ENCODE measurements at regions not wholly inside any gene's neighbourhood (a gene's known extent, or its start where the extent isn't known, plus 50 kb on each side); places are given as distances from the start of the nearest gene placed in this dataset.

- no peak overlapping the region for H3K23ac ChIP-seq (ENCODE audit: low read length in 2 of 2)
- peaks cover 12 to 56% of the 10 kb centered on the region in 2 experiments for H3K36me3 ChIP-seq (ENCODE audit: control insufficient read depth in 1 of 2, insufficient read depth in 2 of 2, low read depth in 1 of 2, low read length in 2 of 2)
- H3K14ac ChIP-seq (ENCODE audit: low read length in 2 of 2) = no peak overlapping the region
- peaks cover 6% of the 10 kb centered on the region for H3K79me1 ChIP-seq (replicated peaks; ENCODE audit: low read length, poor library complexity, severe bottlenecking)
- H3K9me3 ChIP-seq (ENCODE audit: control insufficient read depth, low read length) = no peaks in the 10 kb centered on the region
- no peak overlapping the region for H3K4me2 ChIP-seq (ENCODE audit: low read length, poor library complexity, severe bottlenecking)
- H3K18ac ChIP-seq (ENCODE audit: low read depth in 1 of 2, low read length in 2 of 2) = no peak overlapping the region
- no peak overlapping the region for H2AFZ ChIP-seq (ENCODE audit: low read depth, low read length)
- H3K4me3 ChIP-seq (ENCODE audit: insufficient read depth in 1 of 2, low read depth in 1 of 2, low read length in 2 of 2) = no peak overlapping the region
- H3K4ac ChIP-seq (ENCODE audit: low read depth in 1 of 2, low read length in 2 of 2) = no peak overlapping the region
- H3K27ac ChIP-seq (ENCODE audit: low read length, poor library complexity, severe bottlenecking) = no peak overlapping the region
- H2BK15ac ChIP-seq (ENCODE audit: low read depth, poor library complexity, severe bottlenecking) = no peak overlapping the region
- H2AK5ac ChIP-seq (ENCODE audit: low read length, severe bottlenecking) = no peak overlapping the region
- WGBS = 74% methylated on average over 2 of the region's 2 CpGs
- H3K27me3 ChIP-seq (ENCODE audit: control insufficient read depth in 1 of 2, insufficient read depth in 1 of 2, low read length in 2 of 2) = no peaks in the 10 kb centered on the region
- H2BK5ac ChIP-seq (ENCODE audit: low read depth, low read length, poor library complexity, severe bottlenecking) = no peak overlapping the region
- no peak overlapping the region for H4K8ac ChIP-seq (ENCODE audit: low read length)
- H3K9ac ChIP-seq (ENCODE audit: low read length) = no peak overlapping the region
- H3K4me1 ChIP-seq (ENCODE audit: control insufficient read depth, insufficient read depth, low read depth, low read length) = peaks cover 12% of the 10 kb centered on the region
- peak; percentile 26 for DNase-seq
- H4K91ac ChIP-seq (ENCODE audit: low read length) = no peak overlapping the region
- H2BK12ac ChIP-seq (ENCODE audit: low read length in 2 of 2) = no peak overlapping the region
- H2BK120ac ChIP-seq (ENCODE audit: low read depth, low read length) = no peak overlapping the region
These were observed 229.2 kb downstream of the GLI2 start for GRCh38 chr2:120964819-120965218.

GRCh38 chr2:120966510-120967254 is 231.0 kb downstream of the GLI2 start:
- WGBS = 94% methylated on average over 11 of the region's 12 CpGs
- no peak for DNase-seq

GRCh38 chr2:120968307-120969015 is 232.8 kb downstream of the GLI2 start:
- Histone ChIP-seq H3K9ac (ENCODE audit: low read length) (no peak overlapping the region), H2AFZ (ENCODE audit: low read depth, low read length) (no peak overlapping the region), H2BK15ac (ENCODE audit: low read depth, poor library complexity, severe bottlenecking) (no peak overlapping the region), H3K79me1 (replicated peaks; ENCODE audit: low read length, poor library complexity, severe bottlenecking) (peaks cover under 1% of the 10 kb centered on the region), H3K4me1 (ENCODE audit: control insufficient read depth, insufficient read depth, low read depth, low read length) (peaks cover 10% of the 10 kb centered on the region), H3K36me3 (ENCODE audit: control insufficient read depth in 1 of 2, insufficient read depth in 2 of 2, low read depth in 1 of 2, low read length in 2 of 2) (peaks cover 46 to 71% of the 10 kb centered on the region in 2 experiments), H4K91ac (ENCODE audit: low read length) (no peak overlapping the region), H3K27me3 (ENCODE audit: control insufficient read depth in 1 of 2, insufficient read depth in 1 of 2, low read length in 2 of 2) (no peaks in the 10 kb centered on the region), H3K27ac (ENCODE audit: low read length, poor library complexity, severe bottlenecking) (no peak overlapping the region), H2AK5ac (ENCODE audit: low read length, severe bottlenecking) (no peak overlapping the region), H3K23ac (ENCODE audit: low read length in 2 of 2) (no peak overlapping the region), H3K4me3 (ENCODE audit: insufficient read depth in 1 of 2, low read depth in 1 of 2, low read length in 2 of 2) (no peak overlapping the region), H4K8ac (ENCODE audit: low read length) (no peak overlapping the region), H2BK12ac (ENCODE audit: low read length in 2 of 2) (no peak overlapping the region), H3K14ac (ENCODE audit: low read length in 2 of 2) (no peak overlapping the region), H2BK5ac (ENCODE audit: low read depth, low read length, poor library complexity, severe bottlenecking) (no peak overlapping the region), H3K9me3 (ENCODE audit: control insufficient read depth, low read length) (no peaks in the 10 kb centered on the region), H3K4me2 (ENCODE audit: low read length, poor library complexity, severe bottlenecking) (no peak overlapping the region), H3K4ac (ENCODE audit: low read depth in 1 of 2, low read length in 2 of 2) (no peak overlapping the region), H2BK120ac (ENCODE audit: low read depth, low read length) (no peak overlapping the region), H3K18ac (ENCODE audit: low read depth in 1 of 2, low read length in 2 of 2) (no peak overlapping the region)
- WGBS = 95% methylated on average over 30 of the region's 30 CpGs
- no peak for DNase-seq

More at GRCh38 chr2:120966510-120967254, 231.0 kb downstream of the GLI2 start:
- Histone ChIP-seq H3K4me3 (ENCODE audit: insufficient read depth in 1 of 2, low read depth in 1 of 2, low read length in 2 of 2) (no peak overlapping the region), H2BK5ac (ENCODE audit: low read depth, low read length, poor library complexity, severe bottlenecking) (no peak overlapping the region), H3K23ac (ENCODE audit: low read length in 2 of 2) (no peak overlapping the region), H3K4me2 (ENCODE audit: low read length, poor library complexity, severe bottlenecking) (no peak overlapping the region), H4K91ac (ENCODE audit: low read length) (no peak overlapping the region), H3K79me1 (replicated peaks; ENCODE audit: low read length, poor library complexity, severe bottlenecking) (peaks cover 4% of the 10 kb centered on the region), H3K9me3 (ENCODE audit: control insufficient read depth, low read length) (no peaks in the 10 kb centered on the region), H3K36me3 (ENCODE audit: control insufficient read depth in 1 of 2, insufficient read depth in 2 of 2, low read depth in 1 of 2, low read length in 2 of 2) (peaks cover 28 to 64% of the 10 kb centered on the region in 2 experiments), H3K27me3 (ENCODE audit: control insufficient read depth in 1 of 2, insufficient read depth in 1 of 2, low read length in 2 of 2) (no peaks in the 10 kb centered on the region), H3K27ac (ENCODE audit: low read length, poor library complexity, severe bottlenecking) (no peak overlapping the region), H3K4ac (ENCODE audit: low read depth in 1 of 2, low read length in 2 of 2) (no peak overlapping the region), H3K4me1 (ENCODE audit: control insufficient read depth, insufficient read depth, low read depth, low read length) (peaks cover 12% of the 10 kb centered on the region), H2AFZ (ENCODE audit: low read depth, low read length) (no peak overlapping the region), H2BK12ac (ENCODE audit: low read length in 2 of 2) (no peak overlapping the region), H2BK120ac (ENCODE audit: low read depth, low read length) (no peak overlapping the region), H4K8ac (ENCODE audit: low read length) (no peak overlapping the region), H2BK15ac (ENCODE audit: low read depth, poor library complexity, severe bottlenecking) (no peak overlapping the region), H3K18ac (ENCODE audit: low read depth in 1 of 2, low read length in 2 of 2) (no peak overlapping the region), H2AK5ac (ENCODE audit: low read length, severe bottlenecking) (no peak overlapping the region), H3K14ac (ENCODE audit: low read length in 2 of 2) (no peak overlapping the region), H3K9ac (ENCODE audit: low read length) (no peak overlapping the region)

GRCh38 chr2:120969613-120970355 is 234.1 kb downstream of the GLI2 start:
- no peak overlapping the region for H3K14ac ChIP-seq (ENCODE audit: low read length in 2 of 2)
- H3K4me3 ChIP-seq (ENCODE audit: insufficient read depth in 1 of 2, low read depth in 1 of 2, low read length in 2 of 2) = no peak overlapping the region
- H3K27me3 ChIP-seq (ENCODE audit: control insufficient read depth in 1 of 2, insufficient read depth in 1 of 2, low read length in 2 of 2) = no peaks in the 10 kb centered on the region
- no peak for DNase-seq
- no peak overlapping the region for H4K8ac ChIP-seq (ENCODE audit: low read length)
- no peak overlapping the region for H3K18ac ChIP-seq (ENCODE audit: low read depth in 1 of 2, low read length in 2 of 2)
- H2AFZ ChIP-seq (ENCODE audit: low read depth, low read length) = no peak overlapping the region
- no peak overlapping the region for H2BK12ac ChIP-seq (ENCODE audit: low read length in 2 of 2)
- H3K36me3 ChIP-seq (ENCODE audit: control insufficient read depth in 1 of 2, insufficient read depth in 2 of 2, low read depth in 1 of 2, low read length in 2 of 2) = peaks cover 56 to 76% of the 10 kb centered on the region in 2 experiments
- 86% methylated on average over 14 of the region's 14 CpGs for WGBS
- no peaks in the 10 kb centered on the region for H3K79me1 ChIP-seq (replicated peaks; ENCODE audit: low read length, poor library complexity, severe bottlenecking)
- H3K4me2 ChIP-seq (ENCODE audit: low read length, poor library complexity, severe bottlenecking) = no peak overlapping the region
- H3K27ac ChIP-seq (ENCODE audit: low read length, poor library complexity, severe bottlenecking) = no peak overlapping the region
- H4K91ac ChIP-seq (ENCODE audit: low read length) = no peak overlapping the region
- H2BK15ac ChIP-seq (ENCODE audit: low read depth, poor library complexity, severe bottlenecking) = no peak overlapping the region
- no peak overlapping the region for H2BK120ac ChIP-seq (ENCODE audit: low read depth, low read length)
- no peak overlapping the region for H2AK5ac ChIP-seq (ENCODE audit: low read length, severe bottlenecking)
- no peaks in the 10 kb centered on the region for H3K4me1 ChIP-seq (ENCODE audit: control insufficient read depth, insufficient read depth, low read depth, low read length)
- H3K23ac ChIP-seq (ENCODE audit: low read length in 2 of 2) = no peak overlapping the region
- H3K4ac ChIP-seq (ENCODE audit: low read depth in 1 of 2, low read length in 2 of 2) = no peak overlapping the region
- H2BK5ac ChIP-seq (ENCODE audit: low read depth, low read length, poor library complexity, severe bottlenecking) = no peak overlapping the region
- H3K9me3 ChIP-seq (ENCODE audit: control insufficient read depth, low read length) = no peaks in the 10 kb centered on the region
- H3K9ac ChIP-seq (ENCODE audit: low read length) = no peak overlapping the region

Data from mesenchymal stem cell (in vitro differentiated cells and primary cell).